ENCODE measurements at regions not wholly inside any gene's neighbourhood (a gene's known extent, or its start where the extent isn't known, plus 50 kb on each side); places are given as distances from the start of the nearest gene placed in this dataset.

DNA sequence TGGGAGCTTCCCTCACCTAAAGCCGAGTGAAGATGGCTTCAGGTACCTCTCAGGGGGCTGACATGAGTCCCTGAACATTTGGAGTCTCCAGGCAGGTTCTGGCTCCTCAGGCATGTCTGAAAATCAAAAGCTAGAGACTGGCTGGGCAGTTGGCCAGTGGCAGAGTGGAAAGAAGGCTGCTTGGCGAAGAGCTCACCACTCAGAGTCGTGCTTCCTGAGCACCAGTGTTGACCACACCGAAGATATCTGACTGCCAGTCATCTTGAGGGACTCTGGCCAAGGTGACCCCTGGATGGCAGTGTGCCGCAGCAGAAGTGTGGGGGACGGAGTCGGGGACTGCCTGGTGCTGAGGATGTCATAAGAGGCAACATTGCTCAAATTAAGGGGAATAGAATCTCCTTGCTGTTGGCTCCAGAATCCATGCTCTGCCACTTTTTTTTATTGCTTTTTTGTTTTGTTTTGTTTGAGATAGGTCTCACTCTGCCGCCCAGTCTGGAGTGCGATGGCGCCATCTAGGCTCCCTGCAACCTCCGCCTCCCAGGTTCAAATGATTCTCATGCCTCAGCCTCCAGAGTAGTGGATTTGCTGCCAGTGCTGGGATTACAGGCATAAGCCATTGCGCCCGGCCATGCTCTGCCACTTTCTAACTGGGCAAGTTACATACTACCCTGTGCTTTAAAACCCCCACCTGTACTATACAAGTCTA, 172.5 kb upstream of the GATB start:
- TF ChIP-seq, protein P1, sequence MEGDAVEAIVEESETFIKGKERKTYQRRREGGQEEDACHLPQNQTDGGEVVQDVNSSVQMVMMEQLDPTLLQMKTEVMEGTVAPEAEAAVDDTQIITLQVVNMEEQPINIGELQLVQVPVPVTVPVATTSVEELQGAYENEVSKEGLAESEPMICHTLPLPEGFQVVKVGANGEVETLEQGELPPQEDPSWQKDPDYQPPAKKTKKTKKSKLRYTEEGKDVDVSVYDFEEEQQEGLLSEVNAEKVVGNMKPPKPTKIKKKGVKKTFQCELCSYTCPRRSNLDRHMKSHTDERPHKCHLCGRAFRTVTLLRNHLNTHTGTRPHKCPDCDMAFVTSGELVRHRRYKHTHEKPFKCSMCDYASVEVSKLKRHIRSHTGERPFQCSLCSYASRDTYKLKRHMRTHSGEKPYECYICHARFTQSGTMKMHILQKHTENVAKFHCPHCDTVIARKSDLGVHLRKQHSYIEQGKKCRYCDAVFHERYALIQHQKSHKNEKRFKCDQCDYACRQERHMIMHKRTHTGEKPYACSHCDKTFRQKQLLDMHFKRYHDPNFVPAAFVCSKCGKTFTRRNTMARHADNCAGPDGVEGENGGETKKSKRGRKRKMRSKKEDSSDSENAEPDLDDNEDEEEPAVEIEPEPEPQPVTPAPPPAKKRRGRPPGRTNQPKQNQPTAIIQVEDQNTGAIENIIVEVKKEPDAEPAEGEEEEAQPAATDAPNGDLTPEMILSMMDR (IDR thresholded peaks at IDR 0.05; ENCODE audit: insufficient read depth, low read length, poor library complexity, severe bottlenecking): no peak
- DNase-seq (ENCODE audit: low read depth): no peak
- Histone ChIP-seq H3K36me3 (ENCODE audit: control insufficient read depth, insufficient read depth, low read length) (no peaks in the 10 kb centered on the region), H3K27me3 (ENCODE audit: control insufficient read depth, insufficient read depth, low read length) (peaks cover 2% of the 10 kb centered on the region), H3K4me3 (ENCODE audit: low read depth, low read length) (no peak overlapping the region)

DNA sequence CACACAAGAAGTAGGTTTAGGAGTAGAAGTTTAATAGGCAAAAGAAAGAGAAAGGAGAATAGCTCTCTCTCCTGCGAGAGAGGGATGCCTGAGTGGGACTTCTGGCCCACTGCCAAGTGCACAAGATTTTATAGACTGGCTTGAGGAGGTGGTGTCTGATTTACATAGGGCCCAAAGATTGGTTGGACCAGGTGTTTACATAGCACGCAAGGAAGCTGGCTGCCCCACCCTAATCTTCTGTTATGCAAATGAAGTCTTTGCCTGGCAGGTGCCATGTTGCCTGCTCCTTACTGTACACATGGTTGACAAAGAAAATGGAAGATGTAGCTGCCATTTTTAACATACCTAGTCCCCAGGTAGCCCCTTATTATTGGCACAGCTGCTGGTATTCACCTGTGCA, 170.8 kb upstream of the GATB start:
- no peaks in the 10 kb centered on the region for H3K27me3 ChIP-seq (ENCODE audit: control insufficient read depth, insufficient read depth, low read length)
- no peak overlapping the region for H3K4me3 ChIP-seq (ENCODE audit: low read depth, low read length)
- no peak for DNase-seq (ENCODE audit: low read depth)
- TF ChIP-seq, protein P1 (IDR thresholded peaks at IDR 0.05; ENCODE audit: insufficient read depth, low read length, poor library complexity, severe bottlenecking): no peak
- H3K36me3 ChIP-seq (ENCODE audit: control insufficient read depth, insufficient read depth, low read length): no peaks in the 10 kb centered on the region

- no peak for DNase-seq (ENCODE audit: low read depth)
- no peaks in the 10 kb centered on the region for H3K36me3 ChIP-seq (ENCODE audit: control insufficient read depth, insufficient read depth, low read length)
- TF ChIP-seq, protein P1 (IDR thresholded peaks at IDR 0.05; ENCODE audit: insufficient read depth, low read length, poor library complexity, severe bottlenecking): no peak
Measured at GRCh38 chr4:151930372-151930771, 169.6 kb upstream of the GATB start.

GRCh38 chr4:151928112-151928511, 167.3 kb upstream of the GATB start:
- TF ChIP-seq, protein P1 (IDR thresholded peaks at IDR 0.05; ENCODE audit: insufficient read depth, low read length, poor library complexity, severe bottlenecking): no peak
- no peak for DNase-seq (ENCODE audit: low read depth)
- Histone ChIP-seq H3K4me3 (ENCODE audit: low read depth, low read length) (no peak overlapping the region), H3K27me3 (ENCODE audit: control insufficient read depth, insufficient read depth, low read length) (no peaks in the 10 kb centered on the region), H3K36me3 (ENCODE audit: control insufficient read depth, insufficient read depth, low read length) (no peaks in the 10 kb centered on the region)

More at GRCh38 chr4:151930372-151930771, 169.6 kb upstream of the GATB start:
- Histone ChIP-seq H3K27me3 (ENCODE audit: control insufficient read depth, insufficient read depth, low read length) (no peaks in the 10 kb centered on the region), H3K4me3 (ENCODE audit: low read depth, low read length) (no peak overlapping the region)

- H3K36me3 ChIP-seq (ENCODE audit: control insufficient read depth, insufficient read depth, low read length): no peaks in the 10 kb centered on the region
Measured at GRCh38 chr4:151922811-151923210, 162.0 kb upstream of the GATB start.

More at GRCh38 chr4:151922811-151923210, 162.0 kb upstream of the GATB start:
- TF ChIP-seq, protein P1 (IDR thresholded peaks at IDR 0.05; ENCODE audit: insufficient read depth, low read length, poor library complexity, severe bottlenecking): no peak
- H3K4me3 ChIP-seq (ENCODE audit: low read depth, low read length): no peak overlapping the region
- DNase-seq (ENCODE audit: low read depth): no peak
- no peaks in the 10 kb centered on the region for H3K27me3 ChIP-seq (ENCODE audit: control insufficient read depth, insufficient read depth, low read length)
